GM12878 (cell line): ENCODE measurements at regions not wholly inside any gene's neighbourhood (a gene's known extent, or its start where the extent isn't known, plus 50 kb on each side); places are given as distances from the start of the nearest gene placed in this dataset.

Experiments
- ATAC-seq: fragments of 200-7000 bp; cut with Tn5 transposase; 3 replicates; pipeline ENCODE4 v1.9.1; 2020; ENCODE audit warnings: mild to moderate bottlenecking, moderate library complexity
- BruUV-seq: library from RNA; stranded (reverse); fragments of 400-500 nt; replicated peaks from 2 replicates; lab custom pipeline; 2021; lab: Mats Ljungman, UMichigan
- CTCF ChIA-PET: fragments of 300-600 bp; sonication (Branson Sonifier 250); formaldehyde crosslinking; extraction: SDS; loops from one replicate; lab custom pipeline; 2021; ENCODE audit warnings: inconsistent platforms; lab: Yijun Ruan, JAX
- POLR2A ChIA-PET: fragments of 350-600 bp; formaldehyde crosslinking; extraction: SDS; loops from one replicate; lab custom pipeline; 2021; ENCODE audit warnings: inconsistent platforms; lab: Charles Lee
- RAD21 ChIA-PET: fragments of 300-600 bp; sonication (Branson Sonifier 250); formaldehyde crosslinking; loops from one replicate; lab custom pipeline; 2023; ENCODE audit warnings: antibody characterized with exemption; ENCODE audit not compliant: unreplicated experiment; lab: Charles Lee
- SMC1A ChIA-PET: fragments of 300-600 bp; sonication (Branson Sonifier 250); formaldehyde crosslinking; loops from one replicate; lab custom pipeline; 2023; ENCODE audit not compliant: unreplicated experiment, uncharacterized antibody; lab: Charles Lee
- DNase-seq: peaks from one replicate; pipeline ENCODE4 v3.0.0-alpha.2; 2011; ENCODE audit warnings: low read depth, low spot score
- FAIRE-seq: peaks from 3 replicates; lab custom pipeline; 2011; peaks lifted over from hg19 to GRCh38; lab: Jason Lieb, UNC
- H2AFZ ChIP-seq: 2 replicates; pipeline ENCODE4 v1.6.0; 2011; ENCODE audit warnings: low read depth, low read length, control low read depth; ENCODE audit not compliant: control insufficient read depth
- H3K27ac ChIP-seq: 2 replicates; pipeline ENCODE4 v1.5.1; 2011; ENCODE audit warnings: control low read depth; ENCODE audit not compliant: control insufficient read depth, insufficient read depth
- H3K27me3 ChIP-seq, 2 experiments: replicated peaks in 1 of 2; 2 replicates each; pipeline versions ENCODE4 v1.6.0 to v1.6.1; 2011; ENCODE audit warnings: low read length in 1 of 2; ENCODE audit not compliant: control insufficient read depth in 2 of 2, insufficient read depth in 2 of 2
- H3K36me3 ChIP-seq, 2 experiments: 2 replicates each; pipeline ENCODE4 v1.5.1; 2011; ENCODE audit warnings: low read length in 1 of 2; ENCODE audit not compliant: control insufficient read depth in 2 of 2, insufficient read depth in 2 of 2
- H3K4me1 ChIP-seq: 2 replicates; pipeline ENCODE4 v1.6.1; 2011; ENCODE audit warnings: mild to moderate bottlenecking, low read length, moderate library complexity, mixed read lengths; ENCODE audit not compliant: control insufficient read depth, insufficient read depth
- H3K4me2 ChIP-seq: 2 replicates; pipeline ENCODE4 v1.6.0; 2011; ENCODE audit warnings: control low read depth; ENCODE audit not compliant: control insufficient read depth, insufficient read depth
- H3K4me3 ChIP-seq: fragments of 200-600 bp; sonication (generic); 2 replicates; pipeline ENCODE4 v1.5.1; 2016
- H3K79me2 ChIP-seq: 2 replicates; pipeline ENCODE4 v1.6.0; 2011; ENCODE audit warnings: low read length; ENCODE audit not compliant: control insufficient read depth, insufficient read depth
- H3K9ac ChIP-seq: 2 replicates; pipeline ENCODE4 v1.8.0; 2011; ENCODE audit warnings: low read length, control low read depth, mixed read lengths; ENCODE audit not compliant: control insufficient read depth, insufficient read depth
- H3K9me3 ChIP-seq: replicated peaks from 3 replicates; pipeline ENCODE4 v1.5.1; 2011; ENCODE audit warnings: mild to moderate bottlenecking, low read length; ENCODE audit not compliant: control insufficient read depth, insufficient read depth
- H4K20me1 ChIP-seq: 2 replicates; pipeline ENCODE4 v1.6.0; 2011; ENCODE audit not compliant: control insufficient read depth, insufficient read depth
- BCL3 ChIP-seq: IDR thresholded peaks from 2 replicates; pipeline ENCODE4 v1.6.1; 2011; ENCODE audit warnings: borderline replicate concordance, low read depth, mild to moderate bottlenecking, moderate library complexity, low read length; ENCODE audit not compliant: insufficient read depth, poor library complexity, severe bottlenecking
- CTCF ChIP-seq, 3 experiments: IDR thresholded peaks in 2 of 3; conservative IDR thresholded peaks in 1 of 3; 2 replicates each; pipeline ENCODE4 v1.5.1; 2011; ENCODE audit warnings: low read depth in 3 of 3, low read length in 3 of 3, mild to moderate bottlenecking in 3 of 3, control low read depth in 2 of 3, moderate library complexity in 2 of 3, inconsistent platforms in 1 of 3, mixed read lengths in 1 of 3; ENCODE audit not compliant: control insufficient read depth in 2 of 3, insufficient read depth in 1 of 3; ENCODE audit errors: extremely low read depth in 1 of 3
- ELK1 ChIP-seq: IDR thresholded peaks from 2 replicates; pipeline ENCODE4 v1.6.1; 2012; ENCODE audit warnings: low read depth, low read length, improper control_type of control experiment
- EP300 ChIP-seq, 2 experiments: fragments of 150-350 bp in 1 of 2; IDR thresholded peaks; 2 replicates each; pipeline ENCODE4 v1.6.1; 2011 to 2012; ENCODE audit warnings: low read depth in 2 of 2, low read length in 2 of 2, borderline replicate concordance in 1 of 2, improper control_type of control experiment in 1 of 2, inconsistent platforms in 1 of 2; ENCODE audit not compliant: control insufficient read depth in 1 of 2
- FOXM1 ChIP-seq: IDR thresholded peaks from 2 replicates; pipeline ENCODE4 v1.6.1; 2012; ENCODE audit warnings: low read depth, mild to moderate bottlenecking, inconsistent platforms, low read length, moderate library complexity
- IKZF1 ChIP-seq: fragments of 450-650 bp; conservative IDR thresholded peaks from 2 replicates; pipeline ENCODE4 v1.6.1; 2017; ENCODE audit warnings: antibody characterized with exemption, mild to moderate bottlenecking
- IKZF2 ChIP-seq, 2 experiments: fragments of 450-650 bp; IDR thresholded peaks; 2 replicates each; pipeline ENCODE4 v1.6.1; 2017; ENCODE audit warnings: mild to moderate bottlenecking in 2 of 2, moderate library complexity in 2 of 2
- KAT2A ChIP-seq: conservative IDR thresholded peaks from 2 replicates; pipeline ENCODE4 v1.6.1; 2011; ENCODE audit warnings: low read depth, low read length; ENCODE audit not compliant: control insufficient read depth
- YBX1 ChIP-seq: fragments of 450-650 bp; IDR thresholded peaks from 2 replicates; pipeline ENCODE4 v1.6.1; 2016; ENCODE audit warnings: antibody characterized with exemption
- ZBED1 ChIP-seq: IDR thresholded peaks from 2 replicates; pipeline ENCODE4 v1.6.1; 2016; ENCODE audit warnings: borderline replicate concordance
- WGBS: methylation state at CpG from one replicate; pipeline ENCODE4 v1.1.6; 2016; ENCODE audit warnings: low lambda C conversion rate; ENCODE audit not compliant: insufficient replicate concordance, insufficient coverage; ENCODE audit errors: missing lambda C conversion rate; 5-methylcytosine and 5-hydroxymethylcytosine counted together
- in situ Hi-C: fragments of 300-500 bp; cut with MboI; formaldehyde crosslinking; loops from 9 replicates; pipeline ENCODE4 v1.14.3; 2018; ENCODE audit warnings: mixed read lengths
- intact Hi-C: fragments of 100-400 bp; cut with micrococcal nuclease; formaldehyde crosslinking; loops from one replicate; pipeline ENCODE4 v1.14.2; 2022; ENCODE audit not compliant: unreplicated experiment
- TF ChIP-seq, protein P1 (sequence below): fragments of 450-650 bp; formaldehyde crosslinking; IDR thresholded peaks from 2 replicates; pipeline ENCODE4 v1.4.0; 2020; ENCODE audit warnings: mild to moderate bottlenecking, moderate library complexity
- TF ChIP-seq, protein P2 (sequence below): IDR thresholded peaks from 2 replicates; pipeline ENCODE4 v1.6.1; 2011; ENCODE audit warnings: low read depth, low read length, improper control_type of control experiment, borderline replicate concordance

GRCh38 chr1:200279810-200280411 lies 129.9 kb downstream of the ZNF281 start:
- ChIA-PET POLR2A (no interaction called here), SMC1A (interaction anchor here (0.7 to 3.4 kb wide), 25 partner anchors 14 to 585 kb away, joined by 3 to 55 read pairs (median 4); no protein-coding TSS in a partner anchor), CTCF (interaction anchor here (0.6 to 7.7 kb wide), 30 partner anchors 9 to 595 kb away, joined by 3 to 119 read pairs (median 4); no protein-coding TSS in a partner anchor), RAD21 (interaction anchor here (0.7 to 4.0 kb wide), 8 partner anchors 10 to 216 kb away, joined by 3 to 21 read pairs (median 4); no protein-coding TSS in a partner anchor)
- ATAC-seq, result peak; percentile 58
- H3K9me3 ChIP-seq, result no peaks in the 10 kb centered on the region
- WGBS, result 25% methylated on average over 4 of the region's 4 CpGs
- H4K20me1 ChIP-seq, result no peaks in the 10 kb centered on the region
- 0 out of 2 replicates have a peak, but pooled peaks cover 5% of the 10 kb centered on the region for H3K4me1 ChIP-seq
- no peaks in the 10 kb centered on the region for H3K79me2 ChIP-seq
- FAIRE-seq, result no peak
- DNase-seq, result no peak
- no peak overlapping the region for H3K4me2 ChIP-seq
- no peak overlapping the region for H2AFZ ChIP-seq
- H3K9ac ChIP-seq, result no peak overlapping the region
- H3K27me3 ChIP-seq, result no peaks in the 10 kb centered on the region; a peak in 1 of 4 replicates
- H3K27ac ChIP-seq, result no peak overlapping the region
- no TSS peak for BruUV-seq
- intact Hi-C loops, result loop anchor here (1.0 to 5.0 kb wide), 3 partner anchors 143 to 596 kb away; no protein-coding TSS in a partner anchor
- in situ Hi-C loops, result loop anchor here (5.0 to 25.0 kb wide), 2 partner anchors 202 to 593 kb away; no protein-coding TSS in a partner anchor
- H3K4me3 ChIP-seq, result no peak overlapping the region
- H3K36me3 ChIP-seq, result no peaks in the 10 kb centered on the region
- peak; percentile 36 to 45; a peak in 2 of 4 replicates for TF ChIP-seq IKZF2 (IDR thresholded peaks at IDR 0.05)
- TF ChIP-seq KAT2A, result no peak
- peak; percentile 53; the same call in 1 of the 2 replicates for TF ChIP-seq IKZF1
- peak; percentile 66 to 72 (median 71) for TF ChIP-seq CTCF (IDR thresholded peaks at IDR 0.05 in 2 of 3, conservative IDR thresholded peaks at IDR 0.05 in 1 of 3; ENCODE audit: control insufficient read depth in 2 of 3, extremely low read depth in 1 of 3, insufficient read depth in 1 of 3, low read depth in 3 of 3, low read length in 3 of 3)
- no peak for TF ChIP-seq ZBED1
- TF ChIP-seq FOXM1, result no peak
- TF ChIP-seq BCL3, result no peak
- no peak for TF ChIP-seq YBX1
- TF ChIP-seq, protein P1, sequence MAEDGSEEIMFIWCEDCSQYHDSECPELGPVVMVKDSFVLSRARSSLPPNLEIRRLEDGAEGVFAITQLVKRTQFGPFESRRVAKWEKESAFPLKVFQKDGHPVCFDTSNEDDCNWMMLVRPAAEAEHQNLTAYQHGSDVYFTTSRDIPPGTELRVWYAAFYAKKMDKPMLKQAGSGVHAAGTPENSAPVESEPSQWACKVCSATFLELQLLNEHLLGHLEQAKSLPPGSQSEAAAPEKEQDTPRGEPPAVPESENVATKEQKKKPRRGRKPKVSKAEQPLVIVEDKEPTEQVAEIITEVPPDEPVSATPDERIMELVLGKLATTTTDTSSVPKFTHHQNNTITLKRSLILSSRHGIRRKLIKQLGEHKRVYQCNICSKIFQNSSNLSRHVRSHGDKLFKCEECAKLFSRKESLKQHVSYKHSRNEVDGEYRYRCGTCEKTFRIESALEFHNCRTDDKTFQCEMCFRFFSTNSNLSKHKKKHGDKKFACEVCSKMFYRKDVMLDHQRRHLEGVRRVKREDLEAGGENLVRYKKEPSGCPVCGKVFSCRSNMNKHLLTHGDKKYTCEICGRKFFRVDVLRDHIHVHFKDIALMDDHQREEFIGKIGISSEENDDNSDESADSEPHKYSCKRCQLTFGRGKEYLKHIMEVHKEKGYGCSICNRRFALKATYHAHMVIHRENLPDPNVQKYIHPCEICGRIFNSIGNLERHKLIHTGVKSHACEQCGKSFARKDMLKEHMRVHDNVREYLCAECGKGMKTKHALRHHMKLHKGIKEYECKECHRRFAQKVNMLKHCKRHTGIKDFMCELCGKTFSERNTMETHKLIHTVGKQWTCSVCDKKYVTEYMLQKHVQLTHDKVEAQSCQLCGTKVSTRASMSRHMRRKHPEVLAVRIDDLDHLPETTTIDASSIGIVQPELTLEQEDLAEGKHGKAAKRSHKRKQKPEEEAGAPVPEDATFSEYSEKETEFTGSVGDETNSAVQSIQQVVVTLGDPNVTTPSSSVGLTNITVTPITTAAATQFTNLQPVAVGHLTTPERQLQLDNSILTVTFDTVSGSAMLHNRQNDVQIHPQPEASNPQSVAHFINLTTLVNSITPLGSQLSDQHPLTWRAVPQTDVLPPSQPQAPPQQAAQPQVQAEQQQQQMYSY (CRISPR knock-in tag), result no peak
- TF ChIP-seq, protein P2, sequence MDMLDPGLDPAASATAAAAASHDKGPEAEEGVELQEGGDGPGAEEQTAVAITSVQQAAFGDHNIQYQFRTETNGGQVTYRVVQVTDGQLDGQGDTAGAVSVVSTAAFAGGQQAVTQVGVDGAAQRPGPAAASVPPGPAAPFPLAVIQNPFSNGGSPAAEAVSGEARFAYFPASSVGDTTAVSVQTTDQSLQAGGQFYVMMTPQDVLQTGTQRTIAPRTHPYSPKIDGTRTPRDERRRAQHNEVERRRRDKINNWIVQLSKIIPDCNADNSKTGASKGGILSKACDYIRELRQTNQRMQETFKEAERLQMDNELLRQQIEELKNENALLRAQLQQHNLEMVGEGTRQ, result no peak
- no peak for TF ChIP-seq EP300 (IDR thresholded peaks at IDR 0.05; ENCODE audit: borderline replicate concordance in 1 of 2, control insufficient read depth in 1 of 2, low read depth in 2 of 2, low read length in 2 of 2)
- TF ChIP-seq ELK1, result no peak
